ENCODE measurements at regions not wholly inside any gene's neighbourhood (a gene's known extent, or its start where the extent isn't known, plus 50 kb on each side); places are given as distances from the start of the nearest gene placed in this dataset.

DNA sequence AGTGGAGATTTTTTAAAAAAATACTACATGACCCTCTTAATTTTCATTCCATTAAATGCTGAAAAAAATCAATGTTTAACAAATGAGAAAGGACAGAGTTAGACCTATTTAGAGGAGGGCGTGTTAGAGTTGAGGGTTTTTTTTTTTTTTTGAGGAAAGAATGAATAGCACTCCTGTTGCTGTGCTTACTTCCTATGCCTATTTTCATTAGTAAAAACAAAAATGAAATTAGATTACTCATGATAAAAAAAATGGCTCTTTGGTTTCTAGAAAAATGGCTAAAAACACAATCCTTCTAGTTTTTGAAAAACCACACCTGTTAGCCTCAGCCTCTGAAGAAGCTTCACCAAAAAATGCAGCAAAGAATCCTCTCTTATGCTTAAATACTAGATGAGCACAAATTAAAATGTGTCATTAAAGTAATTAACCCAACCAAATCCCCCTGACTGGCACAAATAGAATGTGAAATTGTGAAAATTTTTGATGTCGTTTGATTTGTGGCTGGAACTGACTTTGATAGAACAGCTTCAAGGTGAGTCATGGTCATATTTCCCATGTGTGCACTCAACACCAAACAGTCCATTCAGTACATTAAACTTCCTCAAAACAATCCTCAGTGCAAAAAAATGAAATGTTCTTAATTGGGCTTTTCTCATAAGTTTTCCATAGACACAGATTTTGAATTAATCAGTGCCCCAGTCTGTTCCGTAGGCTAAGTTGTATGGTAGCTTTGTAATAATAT lies 98.0 kb downstream of the MACIR start:
- Mint-ChIP-seq H3K27ac (ENCODE audit: low read depth, unreplicated experiment) (no peak overlapping the region), H3K4me1 (ENCODE audit: insufficient read depth, unreplicated experiment) (no peaks in the 10 kb centered on the region), H3K36me3 (ENCODE audit: insufficient read depth, unreplicated experiment) (no peaks in the 10 kb centered on the region), H3K9me3 (ENCODE audit: unreplicated experiment) (no peaks in the 10 kb centered on the region), H3K27me3 (ENCODE audit: insufficient read depth, unreplicated experiment) (peaks cover 12% of the 10 kb centered on the region), H3K4me3 (ENCODE audit: unreplicated experiment) (no peak overlapping the region)
- intact Hi-C loops (cut with micrococcal nuclease), result no loop called here
- ChIA-PET POLR2A (interaction anchor here (0.6 kb wide), 1 partner anchor 1875 kb away, joined by 3 read pairs; no protein-coding TSS in a partner anchor), CTCF (interaction anchor here (0.7 to 1.2 kb wide), 4 partner anchors 15 to 799 kb away, joined by 3 to 5 read pairs (median 3); no protein-coding TSS in a partner anchor)
- no TSS peak for BruUV-seq (replicated peaks)
- no peak for DNase-seq (ENCODE audit: unreplicated experiment)
- TF ChIP-seq, protein P1, sequence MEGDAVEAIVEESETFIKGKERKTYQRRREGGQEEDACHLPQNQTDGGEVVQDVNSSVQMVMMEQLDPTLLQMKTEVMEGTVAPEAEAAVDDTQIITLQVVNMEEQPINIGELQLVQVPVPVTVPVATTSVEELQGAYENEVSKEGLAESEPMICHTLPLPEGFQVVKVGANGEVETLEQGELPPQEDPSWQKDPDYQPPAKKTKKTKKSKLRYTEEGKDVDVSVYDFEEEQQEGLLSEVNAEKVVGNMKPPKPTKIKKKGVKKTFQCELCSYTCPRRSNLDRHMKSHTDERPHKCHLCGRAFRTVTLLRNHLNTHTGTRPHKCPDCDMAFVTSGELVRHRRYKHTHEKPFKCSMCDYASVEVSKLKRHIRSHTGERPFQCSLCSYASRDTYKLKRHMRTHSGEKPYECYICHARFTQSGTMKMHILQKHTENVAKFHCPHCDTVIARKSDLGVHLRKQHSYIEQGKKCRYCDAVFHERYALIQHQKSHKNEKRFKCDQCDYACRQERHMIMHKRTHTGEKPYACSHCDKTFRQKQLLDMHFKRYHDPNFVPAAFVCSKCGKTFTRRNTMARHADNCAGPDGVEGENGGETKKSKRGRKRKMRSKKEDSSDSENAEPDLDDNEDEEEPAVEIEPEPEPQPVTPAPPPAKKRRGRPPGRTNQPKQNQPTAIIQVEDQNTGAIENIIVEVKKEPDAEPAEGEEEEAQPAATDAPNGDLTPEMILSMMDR (IDR thresholded peaks at IDR 0.05; ENCODE audit: unreplicated experiment), result no peak

DNA sequence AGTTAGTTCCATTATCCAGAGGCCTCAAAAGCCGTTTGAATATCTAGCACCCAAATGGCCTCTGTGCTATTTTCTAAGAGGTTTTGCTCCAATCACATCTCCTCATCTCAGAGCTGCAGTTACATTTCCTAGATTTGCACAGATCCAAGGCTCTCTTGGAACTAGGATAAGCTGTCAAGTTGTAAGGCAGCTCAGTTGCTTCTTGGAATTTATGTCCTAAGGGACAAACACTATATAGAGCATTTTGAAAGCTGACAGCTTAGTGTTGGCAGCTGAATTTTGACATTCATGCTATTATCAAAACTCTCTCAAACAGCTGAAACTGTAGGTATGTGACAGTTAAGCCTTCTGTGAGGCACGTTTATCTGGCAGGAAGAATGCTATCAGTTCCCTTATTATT lies 97.0 kb downstream of the MACIR start:
- TF ChIP-seq, protein P1 (IDR thresholded peaks at IDR 0.05; ENCODE audit: unreplicated experiment), result no peak
- no peaks in the 10 kb centered on the region for H3K9me3 Mint-ChIP-seq (ENCODE audit: unreplicated experiment)
- no peak overlapping the region for H3K4me3 Mint-ChIP-seq (ENCODE audit: unreplicated experiment)
- H3K4me1 Mint-ChIP-seq (ENCODE audit: insufficient read depth, unreplicated experiment), result no peaks in the 10 kb centered on the region
- CTCF ChIA-PET, result interaction anchor here (0.6 to 1.1 kb wide), 5 partner anchors 18 to 799 kb away, joined by 3 to 5 read pairs (median 3); no protein-coding TSS in a partner anchor
- peaks cover 18% of the 10 kb centered on the region for H3K27me3 Mint-ChIP-seq (ENCODE audit: insufficient read depth, unreplicated experiment)
- intact Hi-C loops (cut with micrococcal nuclease), result no loop called here
- H3K36me3 Mint-ChIP-seq (ENCODE audit: insufficient read depth, unreplicated experiment), result no peaks in the 10 kb centered on the region
- POLR2A ChIA-PET, result interaction anchor here (0.6 kb wide), 1 partner anchor 36 kb away, joined by 3 read pairs; no protein-coding TSS in a partner anchor
- H3K27ac Mint-ChIP-seq (ENCODE audit: low read depth, unreplicated experiment), result no peak overlapping the region
- no peak for DNase-seq (ENCODE audit: unreplicated experiment)
- no TSS peak for BruUV-seq (replicated peaks)

DNA sequence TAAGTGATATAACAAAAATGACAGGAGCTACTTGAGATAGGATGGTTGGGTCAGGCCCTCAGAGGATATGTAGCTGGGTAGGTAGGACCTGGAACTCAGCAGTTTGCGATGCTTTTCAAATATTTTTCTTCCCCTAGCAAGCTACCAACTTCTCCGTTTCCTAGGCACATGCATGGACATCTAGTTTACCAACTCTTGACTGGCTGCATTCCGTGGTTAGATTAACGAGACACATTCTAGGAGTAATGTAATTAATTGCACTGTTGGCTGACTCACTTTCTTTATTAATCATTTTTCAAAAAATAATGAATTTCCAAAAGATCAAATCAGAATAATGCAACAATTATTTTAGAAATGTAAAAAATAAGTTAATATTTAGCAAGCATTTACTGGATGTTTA lies 95.9 kb downstream of the MACIR start:
- no TSS peak for BruUV-seq (replicated peaks)
- no peak for DNase-seq (ENCODE audit: unreplicated experiment)
- Mint-ChIP-seq H3K36me3 (ENCODE audit: insufficient read depth, unreplicated experiment) (no peaks in the 10 kb centered on the region), H3K27me3 (ENCODE audit: insufficient read depth, unreplicated experiment) (peaks cover 18% of the 10 kb centered on the region), H3K4me1 (ENCODE audit: insufficient read depth, unreplicated experiment) (no peaks in the 10 kb centered on the region), H3K4me3 (ENCODE audit: unreplicated experiment) (no peak overlapping the region), H3K27ac (ENCODE audit: low read depth, unreplicated experiment) (no peak overlapping the region), H3K9me3 (ENCODE audit: unreplicated experiment) (no peaks in the 10 kb centered on the region)
- TF ChIP-seq, protein P1 (IDR thresholded peaks at IDR 0.05; ENCODE audit: unreplicated experiment), result no peak
- intact Hi-C loops (cut with micrococcal nuclease), result no loop called here
- ChIA-PET POLR2A (no interaction called here), CTCF (interaction anchor here (1.1 kb wide), 1 partner anchor 15 kb away, joined by 3 read pairs; no protein-coding TSS in a partner anchor)

DNA sequence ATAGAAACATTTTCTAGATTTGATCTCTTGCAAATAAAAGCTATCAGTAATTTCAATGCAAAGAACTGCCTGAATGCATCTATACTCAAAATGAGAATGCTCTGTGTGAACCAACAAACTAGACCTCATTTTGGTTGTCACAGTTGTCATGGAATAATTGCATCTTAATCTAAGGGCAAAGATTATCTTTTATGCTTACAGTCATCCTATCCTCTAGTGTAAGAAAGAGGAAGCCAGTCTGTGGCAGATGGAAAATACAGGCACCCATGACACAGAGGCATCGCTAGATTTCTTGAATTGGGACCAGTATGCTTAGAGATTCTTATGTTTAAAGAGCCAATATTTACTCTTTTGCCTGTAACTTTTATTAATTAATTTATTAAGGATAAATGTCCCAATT lies 95.0 kb downstream of the MACIR start:
- Mint-ChIP-seq H3K27ac (ENCODE audit: low read depth, unreplicated experiment) (no peak overlapping the region), H3K4me3 (ENCODE audit: unreplicated experiment) (no peak overlapping the region), H3K36me3 (ENCODE audit: insufficient read depth, unreplicated experiment) (no peaks in the 10 kb centered on the region), H3K4me1 (ENCODE audit: insufficient read depth, unreplicated experiment) (no peaks in the 10 kb centered on the region), H3K9me3 (ENCODE audit: unreplicated experiment) (no peaks in the 10 kb centered on the region), H3K27me3 (ENCODE audit: insufficient read depth, unreplicated experiment) (peaks cover 26% of the 10 kb centered on the region)
- no peak for DNase-seq (ENCODE audit: unreplicated experiment)
- intact Hi-C loops (cut with micrococcal nuclease), result no loop called here
- BruUV-seq (replicated peaks), result no TSS peak
- ChIA-PET POLR2A (no interaction called here), CTCF (interaction anchor here (1.1 kb wide), 1 partner anchor 16 kb away, joined by 3 read pairs; no protein-coding TSS in a partner anchor)
- TF ChIP-seq, protein P1 (IDR thresholded peaks at IDR 0.05; ENCODE audit: unreplicated experiment), result no peak
